NCI-H146 treated with DMSO at 0.1 percent for 48 hours (cell line): ENCODE measurements at regions not wholly inside any gene's neighbourhood (a gene's known extent, or its start where the extent isn't known, plus 50 kb on each side); places are given as distances from the start of the nearest gene placed in this dataset.

Source experiments
- DNase-seq: peaks from one replicate; lab custom pipeline; 2025; ENCODE audit not compliant: unreplicated experiment; lab: John Stamatoyannopoulos, UW

DNA sequence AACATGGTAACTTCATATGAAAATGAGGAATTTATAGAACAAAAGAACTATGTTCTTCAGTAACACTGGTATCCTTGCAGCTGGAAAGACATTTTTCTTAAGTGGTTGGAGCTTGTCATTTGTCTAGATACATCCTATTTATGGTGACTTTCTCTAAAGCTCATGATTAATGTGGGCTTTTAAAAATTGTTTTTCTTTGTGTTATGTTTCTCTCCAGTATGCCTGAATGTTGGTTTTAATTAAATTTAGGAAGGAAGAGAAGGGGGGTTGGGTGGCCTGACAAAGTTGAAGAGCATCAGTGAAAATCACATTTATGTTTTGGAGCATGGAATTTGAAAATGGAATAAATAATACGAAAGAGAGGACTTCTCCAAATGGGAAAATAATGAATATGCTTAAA is 457.1 kb upstream of the ETAA1 start:
- no peak for DNase-seq

DNA sequence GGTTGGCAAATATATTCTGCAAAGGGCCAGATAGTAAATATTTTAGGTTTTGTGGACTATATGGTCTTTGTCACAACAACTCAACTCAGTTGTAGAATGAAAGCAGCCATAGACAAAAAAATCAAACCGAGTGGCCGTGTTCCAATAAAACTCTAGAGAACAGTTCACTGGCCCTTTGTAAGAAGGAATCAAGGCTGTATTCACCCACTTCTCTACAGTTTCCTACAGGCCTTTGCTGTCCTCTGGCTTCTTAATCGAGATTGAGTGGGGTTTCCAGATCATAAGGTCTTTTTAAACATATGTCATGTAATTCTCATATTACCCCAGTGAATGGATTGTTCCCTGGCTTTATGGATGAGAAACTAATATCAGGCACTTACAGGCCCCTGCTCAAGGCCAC is 448.9 kb upstream of the ETAA1 start:
- DNase-seq, result no peak

DNA sequence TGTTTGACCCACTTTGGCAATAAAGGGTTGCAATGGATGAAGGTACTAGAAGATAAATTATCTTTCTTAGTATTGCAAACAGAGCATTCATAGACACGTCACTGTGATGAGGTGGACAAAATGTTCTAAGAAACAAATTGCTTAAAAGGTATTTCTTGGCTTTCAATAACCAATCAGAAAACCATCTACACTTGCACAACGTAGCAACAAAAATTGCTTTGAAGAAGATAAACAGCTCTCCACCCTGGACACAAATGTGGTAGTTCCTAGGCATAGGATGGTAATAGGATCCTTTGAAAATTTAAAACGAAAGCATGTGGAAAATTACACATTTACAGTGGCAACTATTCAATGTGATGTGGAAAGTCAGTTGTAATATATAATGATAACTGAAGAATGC is 439.9 kb upstream of the ETAA1 start:
- DNase-seq, result no peak

- DNase-seq, result no peak
Measured at GRCh38 chr2:66957677-66958076, 439.5 kb upstream of the ETAA1 start.

- DNase-seq, result no peak
Measured at GRCh38 chr2:66960161-66960560, 437.0 kb upstream of the ETAA1 start.

GRCh38 chr2:66962716-66963115 is 434.4 kb upstream of the ETAA1 start:
- no peak for DNase-seq

GRCh38 chr2:66966631-66967030 is 430.5 kb upstream of the ETAA1 start:
- DNase-seq, result no peak

DNA sequence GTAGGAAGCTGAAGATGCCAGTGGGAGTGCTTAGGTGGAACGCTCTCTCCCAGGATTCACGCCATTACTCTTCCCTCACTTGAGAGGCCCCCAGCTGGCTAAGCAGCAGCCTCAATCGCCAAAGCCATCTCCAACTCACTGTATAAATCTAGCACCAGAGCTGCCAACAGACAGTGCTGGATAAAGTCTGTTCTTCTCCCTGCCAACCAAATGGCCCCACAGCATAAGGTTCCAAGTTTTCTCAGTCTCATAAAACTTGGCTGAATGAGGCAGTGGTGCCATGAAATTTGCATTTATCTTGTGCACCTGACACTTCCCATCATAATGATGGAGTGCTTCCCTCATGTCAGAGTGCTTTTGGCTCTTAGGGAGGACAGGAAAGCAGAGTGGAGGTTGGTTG is 428.2 kb upstream of the ETAA1 start:
- no peak for DNase-seq

GRCh38 chr2:66981074-66981473 is 416.1 kb upstream of the ETAA1 start:
- DNase-seq, result no peak

- no peak for DNase-seq
Measured at GRCh38 chr2:66982766-66983165, 414.4 kb upstream of the ETAA1 start.

GRCh38 chr2:66984864-66985263 is 412.3 kb upstream of the ETAA1 start:
- no peak for DNase-seq

DNA sequence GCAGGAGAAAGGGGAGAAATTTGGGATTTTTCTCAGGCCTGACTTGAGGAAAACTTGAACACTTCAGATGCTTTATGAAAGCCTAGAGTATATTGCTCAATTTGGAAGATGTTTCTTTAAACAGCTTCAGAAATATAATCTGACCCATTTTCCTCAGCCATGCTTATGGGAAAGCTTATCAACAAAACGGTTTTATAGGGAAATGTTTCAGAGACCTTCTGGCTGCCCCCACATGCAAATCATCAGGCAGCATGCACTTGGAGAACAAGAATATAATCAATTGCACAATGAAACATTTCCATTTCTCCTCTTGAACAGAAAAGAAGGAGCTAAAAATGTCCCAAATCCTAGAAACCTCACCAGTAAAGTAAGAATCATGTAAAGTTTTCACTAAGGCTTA is 411.2 kb upstream of the ETAA1 start:
- no peak for DNase-seq

DNA sequence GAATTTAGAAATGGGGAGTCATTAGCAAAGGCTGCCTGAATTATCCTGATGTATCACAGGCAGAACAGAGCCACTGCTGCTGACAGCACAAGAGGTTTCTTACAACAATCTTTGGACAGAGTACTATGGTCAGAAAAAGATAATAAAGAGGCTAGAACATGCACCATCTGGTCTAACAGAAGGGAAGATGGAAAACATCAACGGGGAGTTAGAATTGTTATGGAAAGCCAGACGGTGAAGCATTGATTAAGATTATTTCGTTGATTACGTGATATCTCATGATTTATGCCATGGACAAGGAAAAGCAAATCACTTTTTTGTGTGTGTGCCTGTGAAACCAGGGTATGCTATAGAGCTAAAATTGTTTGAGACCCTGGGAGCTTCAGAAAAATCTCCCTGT is 409.4 kb upstream of the ETAA1 start:
- DNase-seq, result no peak

- DNase-seq, result no peak
Measured at GRCh38 chr2:66994654-66995053, 402.5 kb upstream of the ETAA1 start.

GRCh38 chr2:66995636-66996035 is 401.5 kb upstream of the ETAA1 start:
- DNase-seq, result no peak

GRCh38 chr2:67002618-67003371 is 394.3 kb upstream of the ETAA1 start:
- no peak for DNase-seq

- no peak for DNase-seq
Measured at GRCh38 chr2:67006373-67006960, 390.7 kb upstream of the ETAA1 start.

- no peak for DNase-seq
Measured at GRCh38 chr2:67008155-67008554, 389.0 kb upstream of the ETAA1 start.

DNA sequence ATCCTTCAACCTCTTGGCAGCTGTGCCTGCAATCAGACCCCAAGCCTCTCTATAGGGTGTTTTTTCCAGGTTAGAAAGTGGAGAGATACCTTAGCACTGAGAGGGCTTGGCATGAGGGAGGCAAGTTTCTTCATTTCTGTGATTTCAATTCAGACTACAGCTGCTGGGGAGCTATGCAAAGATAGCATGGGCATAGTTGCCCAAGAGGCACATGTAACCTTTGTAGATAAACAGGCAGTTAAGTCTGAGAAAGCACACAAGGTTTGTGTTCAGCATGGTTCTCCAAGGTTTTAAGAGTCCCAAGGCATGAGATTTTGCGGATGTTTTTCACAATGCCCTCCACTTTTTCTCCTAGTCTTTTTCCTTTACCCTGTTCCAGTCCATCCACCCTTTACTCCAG is 385.0 kb upstream of the ETAA1 start:
- DNase-seq, result no peak

DNA sequence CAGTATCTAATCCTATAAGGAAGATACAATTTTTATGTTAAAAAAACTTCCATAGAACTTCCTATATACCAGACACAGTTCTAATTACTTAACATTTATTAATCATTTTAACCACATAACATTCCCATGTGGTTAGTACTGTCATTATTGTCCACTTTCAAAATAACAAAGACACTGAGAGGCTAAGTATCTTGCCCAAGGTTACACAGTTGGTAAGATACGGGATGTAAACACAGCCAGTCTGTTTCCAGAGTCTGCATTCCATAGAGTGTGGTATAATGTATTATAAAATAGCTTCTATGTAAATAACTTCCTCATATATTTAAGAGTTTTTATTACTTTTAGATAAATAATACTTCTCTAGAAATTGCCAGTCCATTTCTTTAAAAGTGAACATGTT is 383.3 kb upstream of the ETAA1 start:
- no peak for DNase-seq

DNA sequence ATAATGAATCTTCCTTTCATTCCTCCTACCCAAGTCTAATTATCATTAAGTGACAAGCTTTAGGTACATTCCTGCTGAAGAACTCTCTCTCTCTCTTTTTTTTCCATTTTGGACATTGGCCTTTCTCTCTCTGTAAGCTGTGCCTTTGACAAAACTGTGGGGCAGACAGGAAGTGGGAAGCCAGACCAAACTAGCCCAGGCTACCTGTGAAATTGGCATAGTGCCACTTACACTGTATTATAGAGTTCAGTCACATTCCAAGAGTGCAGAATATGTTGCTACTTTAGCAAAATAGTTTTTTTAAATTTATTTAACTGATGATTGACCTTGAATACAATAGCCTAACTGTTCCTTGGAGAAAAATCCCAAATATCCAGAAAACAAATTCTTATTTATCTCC is 381.5 kb upstream of the ETAA1 start:
- DNase-seq, result no peak

DNA sequence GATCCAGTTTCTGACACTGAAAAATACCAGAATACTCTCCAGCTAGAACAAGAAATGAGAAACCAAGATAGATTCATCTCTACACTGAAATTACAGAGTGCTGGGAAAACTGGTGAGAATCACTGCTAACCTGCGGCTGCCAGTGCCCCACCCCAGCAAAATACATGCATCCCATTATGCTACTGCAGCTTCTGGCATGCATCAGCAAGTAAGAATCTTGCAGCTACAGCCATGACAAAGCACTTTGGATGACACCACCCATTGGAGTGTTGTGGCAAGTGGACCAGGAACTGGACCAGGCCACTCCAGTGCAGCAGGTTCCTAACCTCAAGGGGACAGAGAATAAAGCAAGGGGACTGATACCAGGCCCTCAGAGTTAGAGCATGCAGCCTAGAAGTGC is 378.8 kb upstream of the ETAA1 start:
- no peak for DNase-seq

GRCh38 chr2:67032076-67032475 is 365.1 kb upstream of the ETAA1 start:
- DNase-seq, result no peak
